T follicular helper cell (primary cell): ENCODE measurements at regions not wholly inside any gene's neighbourhood (a gene's known extent, or its start where the extent isn't known, plus 50 kb on each side); places are given as distances from the start of the nearest gene placed in this dataset.
"Not testable (repeated sequence)": the region's sequence is repeated elsewhere in the genome, so short reads cannot be mapped to it uniquely, and the experiment has no call there.

Source experiments
- DNase-seq: peaks from one replicate; pipeline ENCODE4 v3.0.0-alpha.2; 2020; ENCODE audit warnings: low read depth

- DNase-seq, result no peak
Measured at GRCh38 chr3:5813521-5813920, 626.0 kb downstream of the EDEM1 start.

- no peak for DNase-seq
Measured at GRCh38 chr3:5822843-5823242, 635.3 kb downstream of the EDEM1 start.

GRCh38 chr3:5826467-5826866 is 639.0 kb downstream of the EDEM1 start:
- DNase-seq, result no peak

GRCh38 chr3:5828251-5828650 is 640.7 kb downstream of the EDEM1 start:
- no peak for DNase-seq

- DNase-seq, result no peak
Measured at GRCh38 chr3:5840056-5840455, 652.5 kb downstream of the EDEM1 start.

- DNase-seq, result no peak
Measured at GRCh38 chr3:5841599-5841998, 654.1 kb downstream of the EDEM1 start.

- no peak for DNase-seq
Measured at GRCh38 chr3:5846261-5846660, 658.8 kb downstream of the EDEM1 start.

- DNase-seq, result no peak
Measured at GRCh38 chr3:5861151-5861550, 673.6 kb downstream of the EDEM1 start.

GRCh38 chr3:5874931-5875341 is 687.4 kb downstream of the EDEM1 start:
- no peak for DNase-seq

GRCh38 chr3:5888851-5889250 is 701.3 kb downstream of the EDEM1 start:
- DNase-seq, result no peak

GRCh38 chr3:5889374-5889773 is 701.9 kb downstream of the EDEM1 start:
- DNase-seq, result no peak

GRCh38 chr3:5891711-5892110 is 704.2 kb downstream of the EDEM1 start:
- DNase-seq, result no peak

- DNase-seq, result no peak
Measured at GRCh38 chr3:5898106-5898505, 710.6 kb downstream of the EDEM1 start.

- DNase-seq, result no peak
Measured at GRCh38 chr3:5899014-5899761, 711.7 kb downstream of the EDEM1 start.

- DNase-seq, result no peak
Measured at GRCh38 chr3:5917932-5918331, 730.4 kb downstream of the EDEM1 start.

GRCh38 chr3:5918626-5919025 is 731.1 kb downstream of the EDEM1 start:
- no peak for DNase-seq

GRCh38 chr3:5929027-5929426 is 741.5 kb downstream of the EDEM1 start:
- no peak for DNase-seq

- not testable (repeated sequence) for DNase-seq
Measured at GRCh38 chr3:5944061-5944460, 756.6 kb downstream of the EDEM1 start.

- no peak for DNase-seq
Measured at GRCh38 chr3:5948084-5948483, 760.6 kb downstream of the EDEM1 start.

- no peak for DNase-seq
Measured at GRCh38 chr3:5951026-5951425, 763.5 kb downstream of the EDEM1 start.

- DNase-seq, result no peak
Measured at GRCh38 chr3:5972586-5972985, 785.1 kb downstream of the EDEM1 start.

- no peak for DNase-seq
Measured at GRCh38 chr3:5974630-5975322, 787.3 kb downstream of the EDEM1 start.

GRCh38 chr3:5977331-5977730 is 789.8 kb downstream of the EDEM1 start:
- no peak for DNase-seq

GRCh38 chr3:5980475-5980874 is 793.0 kb downstream of the EDEM1 start:
- DNase-seq, result no peak
